ENCODE measurements at regions not wholly inside any gene's neighbourhood (a gene's known extent, or its start where the extent isn't known, plus 50 kb on each side); places are given as distances from the start of the nearest gene placed in this dataset.

GRCh38 chr2:228646061-228646460 is 464.6 kb upstream of the SPHKAP start:
- CTCF ChIA-PET, result no interaction called here
- ATAC-seq (no peak), DNase-seq (ENCODE audit: low read depth, low spot score) (no peak)
- intact Hi-C loops (cut with micrococcal nuclease; ENCODE audit: unreplicated experiment), result no loop called here
- POLR2A ChIA-PET, result no interaction called here
- no TSS peak for BruUV-seq (replicated peaks)
- Histone ChIP-seq H3K9me3 (ENCODE audit: control insufficient read depth, insufficient read depth, low read depth, low read length) (no peaks in the 10 kb centered on the region), H3K27me3 (ENCODE audit: control insufficient read depth, insufficient read depth, low read length) (no peaks in the 10 kb centered on the region), H3K36me3 (ENCODE audit: control insufficient read depth, insufficient read depth, low read length) (no peaks in the 10 kb centered on the region), H3K27ac (ENCODE audit: low read length) (no peak overlapping the region), H3K4me1 (ENCODE audit: control insufficient read depth, insufficient read depth, low read length) (no peaks in the 10 kb centered on the region), H3K4me3 (ENCODE audit: low read depth in 2 of 2, low read length in 2 of 2) (no peak overlapping the region)
- in situ Hi-C loops (cut with HindIII; ENCODE audit: low pct_unique_long_range_greater_than_20kb, low sequenced_read_pairs), result no loop called here
- TF ChIP-seq, protein P1, sequence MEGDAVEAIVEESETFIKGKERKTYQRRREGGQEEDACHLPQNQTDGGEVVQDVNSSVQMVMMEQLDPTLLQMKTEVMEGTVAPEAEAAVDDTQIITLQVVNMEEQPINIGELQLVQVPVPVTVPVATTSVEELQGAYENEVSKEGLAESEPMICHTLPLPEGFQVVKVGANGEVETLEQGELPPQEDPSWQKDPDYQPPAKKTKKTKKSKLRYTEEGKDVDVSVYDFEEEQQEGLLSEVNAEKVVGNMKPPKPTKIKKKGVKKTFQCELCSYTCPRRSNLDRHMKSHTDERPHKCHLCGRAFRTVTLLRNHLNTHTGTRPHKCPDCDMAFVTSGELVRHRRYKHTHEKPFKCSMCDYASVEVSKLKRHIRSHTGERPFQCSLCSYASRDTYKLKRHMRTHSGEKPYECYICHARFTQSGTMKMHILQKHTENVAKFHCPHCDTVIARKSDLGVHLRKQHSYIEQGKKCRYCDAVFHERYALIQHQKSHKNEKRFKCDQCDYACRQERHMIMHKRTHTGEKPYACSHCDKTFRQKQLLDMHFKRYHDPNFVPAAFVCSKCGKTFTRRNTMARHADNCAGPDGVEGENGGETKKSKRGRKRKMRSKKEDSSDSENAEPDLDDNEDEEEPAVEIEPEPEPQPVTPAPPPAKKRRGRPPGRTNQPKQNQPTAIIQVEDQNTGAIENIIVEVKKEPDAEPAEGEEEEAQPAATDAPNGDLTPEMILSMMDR (IDR thresholded peaks at IDR 0.05), result no peak
- no peak for TF ChIP-seq TCF7L2 (IDR thresholded peaks at IDR 0.05; ENCODE audit: low read depth, low read length)
- no peak for TF ChIP-seq POLR2AphosphoS5 (IDR thresholded peaks at IDR 0.05; ENCODE audit: low read depth, low read length)
- TF ChIP-seq REST (IDR thresholded peaks at IDR 0.05; ENCODE audit: insufficient read depth in 1 of 2, low read depth in 2 of 2, low read length in 1 of 2), result no peak
- TF ChIP-seq SIN3A (IDR thresholded peaks at IDR 0.05; ENCODE audit: borderline replicate concordance, insufficient read depth, low read depth, low read length), result no peak

DNA sequence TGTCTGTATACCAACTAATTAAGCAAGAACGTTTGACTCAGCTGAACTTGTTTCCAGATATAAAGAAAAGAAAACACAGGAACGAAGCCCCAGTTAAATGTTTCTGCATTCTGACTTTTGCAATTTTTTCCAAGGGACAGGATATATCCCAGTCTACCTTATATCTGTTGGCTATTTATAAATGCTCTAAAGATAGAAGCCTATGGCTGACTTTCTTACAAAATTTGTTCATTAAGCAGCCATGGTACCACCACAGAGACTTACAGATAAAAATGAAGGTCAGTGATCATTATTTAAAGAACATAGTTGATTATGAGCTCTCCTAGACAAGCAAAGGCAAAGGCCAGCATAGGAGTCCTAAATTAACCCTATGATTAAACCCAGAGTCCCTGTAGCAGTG is 462.7 kb upstream of the SPHKAP start:
- ChIA-PET POLR2A (no interaction called here), CTCF (no interaction called here)
- BruUV-seq (replicated peaks), result no TSS peak
- Histone ChIP-seq H3K9me3 (ENCODE audit: control insufficient read depth, insufficient read depth, low read depth, low read length) (no peaks in the 10 kb centered on the region), H3K4me3 (ENCODE audit: low read depth in 2 of 2, low read length in 2 of 2) (no peak overlapping the region), H3K36me3 (ENCODE audit: control insufficient read depth, insufficient read depth, low read length) (no peaks in the 10 kb centered on the region), H3K27ac (ENCODE audit: low read length) (no peak overlapping the region), H3K27me3 (ENCODE audit: control insufficient read depth, insufficient read depth, low read length) (no peaks in the 10 kb centered on the region), H3K4me1 (ENCODE audit: control insufficient read depth, insufficient read depth, low read length) (no peaks in the 10 kb centered on the region)
- intact Hi-C loops (cut with micrococcal nuclease; ENCODE audit: unreplicated experiment) (no loop called here), in situ Hi-C loops (cut with HindIII; ENCODE audit: low pct_unique_long_range_greater_than_20kb, low sequenced_read_pairs) (no loop called here)
- ATAC-seq (no peak), DNase-seq (ENCODE audit: low read depth, low spot score) (no peak)
- TF ChIP-seq SIN3A (IDR thresholded peaks at IDR 0.05; ENCODE audit: borderline replicate concordance, insufficient read depth, low read depth, low read length) (no peak), REST (IDR thresholded peaks at IDR 0.05; ENCODE audit: insufficient read depth in 1 of 2, low read depth in 2 of 2, low read length in 1 of 2) (no peak), POLR2AphosphoS5 (IDR thresholded peaks at IDR 0.05; ENCODE audit: low read depth, low read length) (no peak), TCF7L2 (IDR thresholded peaks at IDR 0.05; ENCODE audit: low read depth, low read length) (no peak)
- TF ChIP-seq, protein P1 (IDR thresholded peaks at IDR 0.05), result no peak

Measured in Panc1 (cell line).